ENCODE measurements at regions not wholly inside any gene's neighbourhood (a gene's known extent, or its start where the extent isn't known, plus 50 kb on each side); places are given as distances from the start of the nearest gene placed in this dataset.

GRCh38 chr2:19435815-19436214 lies 77.4 kb upstream of the OSR1 start:
- TF ChIP-seq CTCF (IDR thresholded peaks at IDR 0.05; ENCODE audit: insufficient read depth, missing control alignments), result no peak
- FAIRE-seq (no peak), DNase-seq (ENCODE audit: insufficient read length, low spot score) (no peak)

GRCh38 chr2:19434413-19434812 lies 76.0 kb upstream of the OSR1 start:
- no peak for FAIRE-seq
- DNase-seq (ENCODE audit: insufficient read length, low spot score), result no peak
- no peak for TF ChIP-seq CTCF (IDR thresholded peaks at IDR 0.05; ENCODE audit: insufficient read depth, missing control alignments)

GRCh38 chr2:19426941-19427340 lies 68.5 kb upstream of the OSR1 start:
- TF ChIP-seq CTCF (IDR thresholded peaks at IDR 0.05; ENCODE audit: insufficient read depth, missing control alignments), result no peak
- FAIRE-seq, result no peak
- no peak for DNase-seq (ENCODE audit: insufficient read length, low spot score)

GRCh38 chr2:19426144-19426543 lies 67.7 kb upstream of the OSR1 start:
- TF ChIP-seq CTCF (IDR thresholded peaks at IDR 0.05; ENCODE audit: insufficient read depth, missing control alignments), result no peak
- no peak for DNase-seq (ENCODE audit: insufficient read length, low spot score)
- no peak for FAIRE-seq

- FAIRE-seq (no peak), DNase-seq (ENCODE audit: insufficient read length, low spot score) (no peak)
- no peak for TF ChIP-seq CTCF (IDR thresholded peaks at IDR 0.05; ENCODE audit: insufficient read depth, missing control alignments)
Observed at GRCh38 chr2:19425419-19425818, 67.0 kb upstream of the OSR1 start.

- no peak for TF ChIP-seq CTCF (IDR thresholded peaks at IDR 0.05; ENCODE audit: insufficient read depth, missing control alignments)
- DNase-seq (ENCODE audit: insufficient read length, low spot score), result no peak
- no peak for FAIRE-seq
Observed at GRCh38 chr2:19419211-19419880, 60.9 kb upstream of the OSR1 start.

- DNase-seq (ENCODE audit: insufficient read length, low spot score) (no peak), FAIRE-seq (no peak)
- no peak for TF ChIP-seq CTCF (IDR thresholded peaks at IDR 0.05; ENCODE audit: insufficient read depth, missing control alignments)
Observed at GRCh38 chr2:19416784-19417684, 58.6 kb upstream of the OSR1 start.
